ENCODE measurements at regions not wholly inside any gene's neighbourhood (a gene's known extent, or its start where the extent isn't known, plus 50 kb on each side); places are given as distances from the start of the nearest gene placed in this dataset.

GRCh38 chr1:29519788-29520110 is 283.4 kb downstream of the PTPRU start:
- no peak for TF ChIP-seq GATA3 (IDR thresholded peaks at IDR 0.05; ENCODE audit: low read depth, low read length)
- no peak for TF ChIP-seq GATA2 (IDR thresholded peaks at IDR 0.05; ENCODE audit: low read depth, low read length)

All from SH-SY5Y (cell line).